ENCODE measurements at regions not wholly inside any gene's neighbourhood (a gene's known extent, or its start where the extent isn't known, plus 50 kb on each side); places are given as distances from the start of the nearest gene placed in this dataset.

DNA sequence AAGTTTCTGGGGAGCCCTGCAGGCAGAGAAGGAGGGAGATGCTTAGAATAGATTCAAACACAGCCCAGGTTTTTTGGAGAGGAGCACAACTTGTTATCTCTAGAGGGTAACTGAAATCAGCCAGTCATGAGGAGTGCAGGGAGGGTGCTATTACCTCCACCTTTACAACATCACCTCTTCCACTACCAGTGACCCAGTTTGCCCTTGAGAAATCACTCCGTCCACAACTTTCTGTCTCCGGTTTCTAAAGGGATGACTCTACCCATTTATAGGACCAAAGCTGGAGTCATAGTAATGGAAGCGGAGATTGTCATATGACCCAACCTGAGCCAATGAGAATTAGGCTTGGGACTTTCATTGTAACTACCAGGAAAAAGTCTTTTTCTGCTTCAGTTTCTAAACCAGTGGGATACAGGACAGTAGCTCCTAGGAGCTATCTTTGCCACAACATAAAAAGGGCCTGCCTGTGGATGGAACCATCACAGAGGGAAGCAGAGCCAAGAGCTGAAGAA lies 131.2 kb upstream of the SERPIND1 start:
- H3K4me3 ChIP-seq (ENCODE audit: low read depth, low read length): no peak overlapping the region
- DNase-seq (ENCODE audit: low read depth, low spot score): no peak
- CTCF ChIA-PET: no interaction called here
- POLR2A ChIA-PET: no interaction called here
- TF ChIP-seq, protein P1, sequence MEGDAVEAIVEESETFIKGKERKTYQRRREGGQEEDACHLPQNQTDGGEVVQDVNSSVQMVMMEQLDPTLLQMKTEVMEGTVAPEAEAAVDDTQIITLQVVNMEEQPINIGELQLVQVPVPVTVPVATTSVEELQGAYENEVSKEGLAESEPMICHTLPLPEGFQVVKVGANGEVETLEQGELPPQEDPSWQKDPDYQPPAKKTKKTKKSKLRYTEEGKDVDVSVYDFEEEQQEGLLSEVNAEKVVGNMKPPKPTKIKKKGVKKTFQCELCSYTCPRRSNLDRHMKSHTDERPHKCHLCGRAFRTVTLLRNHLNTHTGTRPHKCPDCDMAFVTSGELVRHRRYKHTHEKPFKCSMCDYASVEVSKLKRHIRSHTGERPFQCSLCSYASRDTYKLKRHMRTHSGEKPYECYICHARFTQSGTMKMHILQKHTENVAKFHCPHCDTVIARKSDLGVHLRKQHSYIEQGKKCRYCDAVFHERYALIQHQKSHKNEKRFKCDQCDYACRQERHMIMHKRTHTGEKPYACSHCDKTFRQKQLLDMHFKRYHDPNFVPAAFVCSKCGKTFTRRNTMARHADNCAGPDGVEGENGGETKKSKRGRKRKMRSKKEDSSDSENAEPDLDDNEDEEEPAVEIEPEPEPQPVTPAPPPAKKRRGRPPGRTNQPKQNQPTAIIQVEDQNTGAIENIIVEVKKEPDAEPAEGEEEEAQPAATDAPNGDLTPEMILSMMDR (IDR thresholded peaks at IDR 0.05; ENCODE audit: insufficient read depth, low read length, missing control alignments): no peak

DNA sequence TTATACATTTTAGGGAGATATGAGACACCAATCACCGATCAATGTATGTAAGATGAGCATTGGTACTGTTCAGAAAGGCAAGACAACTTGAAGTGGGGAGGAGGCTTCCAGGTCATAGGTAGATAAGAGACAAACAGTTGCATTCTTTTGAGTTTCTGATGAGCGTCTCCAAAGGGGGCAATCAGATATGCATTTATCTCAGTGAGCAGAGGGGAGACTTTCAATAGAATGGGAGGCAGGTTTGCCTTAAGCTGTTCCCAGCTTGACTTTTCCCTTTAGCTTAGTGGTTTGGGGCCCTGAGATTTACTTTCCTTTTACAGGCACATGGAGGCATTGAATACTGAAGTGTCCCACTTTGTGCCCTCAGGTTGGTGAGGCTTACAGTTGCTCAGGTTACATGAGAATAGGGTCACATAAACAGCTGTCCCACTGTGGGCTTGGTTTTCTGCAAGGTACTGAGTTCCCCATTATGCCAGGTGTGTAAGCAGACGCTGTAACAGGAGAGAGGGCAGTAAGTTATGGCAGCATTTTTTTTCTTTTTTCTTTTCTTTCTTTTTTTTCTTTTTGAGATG lies 129.8 kb upstream of the SERPIND1 start:
- H3K4me3 ChIP-seq (ENCODE audit: low read depth, low read length): no peak overlapping the region
- no peak for DNase-seq (ENCODE audit: low read depth, low spot score)
- POLR2A ChIA-PET: no interaction called here
- TF ChIP-seq, protein P1 (IDR thresholded peaks at IDR 0.05; ENCODE audit: insufficient read depth, low read length, missing control alignments): no peak
- CTCF ChIA-PET: interaction anchor here (1.2 kb wide), 1 partner anchor 29 kb away, joined by 3 read pairs; no protein-coding TSS in a partner anchor

DNA sequence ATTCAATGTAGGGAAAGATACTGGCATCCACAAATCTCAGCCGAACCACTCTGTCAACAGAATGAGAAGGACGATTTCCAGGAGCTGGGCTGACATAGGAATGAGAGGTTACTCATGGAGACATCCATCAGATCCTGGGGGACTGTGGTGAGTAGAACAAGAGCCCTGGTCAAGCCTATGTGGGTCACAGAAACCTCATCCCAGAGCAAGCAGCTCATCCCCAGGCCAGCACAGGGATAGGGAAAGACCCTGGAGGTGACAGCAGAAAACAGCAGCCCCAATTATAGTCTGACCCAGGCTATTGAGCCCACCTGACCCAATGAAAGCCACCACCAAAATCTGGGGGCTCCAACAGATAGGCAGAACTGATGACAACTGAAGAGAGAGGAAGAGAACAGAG lies 128.0 kb upstream of the SERPIND1 start:
- POLR2A ChIA-PET: no interaction called here
- CTCF ChIA-PET: interaction anchor here (1.1 to 1.3 kb wide), 2 partner anchors 76 to 78 kb away, joined by 3 to 4 read pairs; no protein-coding TSS in a partner anchor
- H3K4me3 ChIP-seq (ENCODE audit: low read depth, low read length): no peak overlapping the region
- no peak for DNase-seq (ENCODE audit: low read depth, low spot score)
- TF ChIP-seq, protein P1 (IDR thresholded peaks at IDR 0.05; ENCODE audit: insufficient read depth, low read length, missing control alignments): no peak

DNA sequence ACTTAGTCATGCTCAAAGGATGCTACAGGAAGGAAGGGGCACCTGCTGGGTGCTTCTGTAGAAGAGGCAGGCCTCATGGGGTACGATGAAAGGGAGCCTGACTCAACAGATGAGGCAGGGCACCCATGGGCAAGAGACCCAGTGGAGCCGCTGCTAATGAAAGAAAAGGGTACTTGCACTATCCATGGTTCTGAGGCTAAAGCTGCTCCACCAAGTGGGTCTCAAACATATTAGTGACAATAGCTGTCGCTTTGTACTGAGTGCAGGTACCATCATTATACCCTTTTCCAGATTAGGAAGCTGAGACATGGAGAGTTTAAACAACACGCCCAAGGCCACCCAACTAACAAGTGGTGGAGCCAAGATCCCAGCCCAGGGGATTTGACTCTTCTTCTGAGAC lies 127.5 kb upstream of the SERPIND1 start:
- TF ChIP-seq, protein P1 (IDR thresholded peaks at IDR 0.05; ENCODE audit: insufficient read depth, low read length, missing control alignments): no peak
- DNase-seq (ENCODE audit: low read depth, low spot score): no peak
- POLR2A ChIA-PET: no interaction called here
- CTCF ChIA-PET: interaction anchor here (1.1 to 1.3 kb wide), 2 partner anchors 77 to 78 kb away, joined by 3 to 4 read pairs; no protein-coding TSS in a partner anchor
- H3K4me3 ChIP-seq (ENCODE audit: low read depth, low read length): no peak overlapping the region

DNA sequence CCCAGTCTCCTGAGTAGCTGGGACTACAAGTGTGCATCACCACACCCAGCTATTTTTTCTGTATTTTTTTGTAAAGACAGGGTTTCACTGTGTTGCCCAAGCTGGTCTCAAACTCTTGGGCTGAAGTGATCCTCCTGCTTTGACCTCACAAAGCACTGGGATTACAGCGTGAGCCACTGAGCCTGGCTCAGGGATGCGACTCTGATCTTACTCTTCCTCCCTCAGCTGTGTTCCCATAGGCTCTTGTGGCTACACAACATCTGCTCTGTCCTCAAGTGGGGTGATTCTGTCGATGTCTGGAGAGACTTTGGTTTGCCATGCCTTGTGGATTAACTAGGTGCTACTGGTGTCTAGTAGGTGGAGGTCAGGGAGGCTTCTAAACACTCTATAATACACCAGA lies 127.0 kb upstream of the SERPIND1 start:
- H3K4me3 ChIP-seq (ENCODE audit: low read depth, low read length): no peak overlapping the region
- TF ChIP-seq, protein P1 (IDR thresholded peaks at IDR 0.05; ENCODE audit: insufficient read depth, low read length, missing control alignments): no peak
- ChIA-PET CTCF (no interaction called here), POLR2A (no interaction called here)
- DNase-seq (ENCODE audit: low read depth, low spot score): no peak

DNA sequence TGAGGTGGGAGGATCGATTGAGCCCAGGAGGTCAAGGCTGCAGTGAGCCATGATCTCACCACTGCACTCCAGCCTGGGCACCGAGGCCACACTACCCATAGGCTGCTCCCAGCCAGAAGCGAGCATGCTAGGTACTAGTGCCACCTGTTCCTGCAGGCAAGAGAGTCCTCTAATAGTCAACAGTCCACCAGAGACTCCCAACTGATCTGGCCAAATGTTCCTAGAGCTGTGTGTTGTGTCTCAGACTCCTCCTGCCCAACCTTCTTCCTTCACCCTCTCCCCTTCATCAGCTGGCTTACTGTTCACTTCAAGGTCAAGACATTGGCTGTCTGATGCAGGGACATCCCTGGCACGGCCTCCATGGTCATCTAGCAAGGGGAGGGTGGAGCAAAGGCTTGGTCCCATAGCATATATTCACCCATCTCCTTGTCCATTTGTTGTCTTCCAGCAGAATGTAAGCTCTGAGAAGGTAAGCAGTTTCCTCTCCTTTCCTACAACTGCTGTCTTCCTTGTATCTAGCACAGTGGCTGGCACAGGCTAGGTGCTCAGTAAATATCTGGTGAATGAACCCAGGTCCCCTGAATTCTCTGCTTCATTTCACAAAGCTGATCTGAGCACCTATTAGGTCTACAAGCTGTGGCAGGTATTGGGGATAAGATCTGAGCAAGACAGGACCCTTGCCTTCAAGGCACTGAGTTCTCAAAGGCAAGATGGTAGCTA lies 126.2 kb upstream of the SERPIND1 start:
- CTCF ChIA-PET: interaction anchor here (0.8 kb wide), 1 partner anchor 41 kb away, joined by 3 read pairs; no protein-coding TSS in a partner anchor
- POLR2A ChIA-PET: no interaction called here

More for the DNA sequence above, 126.2 kb upstream of the SERPIND1 start:
- no peak overlapping the region for H3K4me3 ChIP-seq (ENCODE audit: low read depth, low read length)
- DNase-seq (ENCODE audit: low read depth, low spot score): no peak
- TF ChIP-seq, protein P1 (IDR thresholded peaks at IDR 0.05; ENCODE audit: insufficient read depth, low read length, missing control alignments): no peak
